MM.1S (cell line): ENCODE measurements at regions not wholly inside any gene's neighbourhood (a gene's known extent, or its start where the extent isn't known, plus 50 kb on each side); places are given as distances from the start of the nearest gene placed in this dataset.

Experiments
- DNase-seq: peaks from one replicate; pipeline ENCODE4 v3.0.0-alpha.2; 2015
- H2AFZ ChIP-seq: fragments of 300-600 bp; sonication (generic); 2 replicates; pipeline ENCODE4 v1.6.0; 2016; ENCODE audit warnings: antibody characterized with exemption, low read length
- H3F3A ChIP-seq: fragments of 300-600 bp; sonication (generic); 2 replicates; pipeline ENCODE4 v1.6.1; 2016; ENCODE audit warnings: mild to moderate bottlenecking, antibody characterized with exemption, low read length, moderate library complexity, mixed read lengths; ENCODE audit not compliant: insufficient read depth
- H3K27ac ChIP-seq: fragments of 300-600 bp; sonication (generic); 2 replicates; pipeline ENCODE4 v1.5.1; 2016; ENCODE audit warnings: mild to moderate bottlenecking, low read length
- H3K27me3 ChIP-seq: fragments of 300-600 bp; sonication (generic); replicated peaks from 2 replicates; pipeline ENCODE4 v1.6.0; 2016; ENCODE audit warnings: low read length; ENCODE audit not compliant: insufficient read depth
- H3K36me3 ChIP-seq: fragments of 300-600 bp; sonication (generic); replicated peaks from 2 replicates; pipeline ENCODE4 v1.6.1; 2016; ENCODE audit warnings: mild to moderate bottlenecking, low read length, mixed read lengths; ENCODE audit not compliant: insufficient read depth
- H3K4me1 ChIP-seq: fragments of 300-600 bp; sonication (generic); 2 replicates; pipeline ENCODE4 v1.6.1; 2016; ENCODE audit warnings: low read length, mixed read lengths
- H3K4me2 ChIP-seq: fragments of 300-600 bp; sonication (generic); 2 replicates; pipeline ENCODE4 v1.6.0; 2016; ENCODE audit warnings: low read depth, low read length
- H3K4me3 ChIP-seq: fragments of 300-600 bp; sonication (generic); 2 replicates; pipeline ENCODE4 v1.5.1; 2016; ENCODE audit warnings: low read length, mixed read lengths
- H3K79me2 ChIP-seq: fragments of 300-600 bp; sonication (generic); 2 replicates; pipeline ENCODE4 v1.6.1; 2016; ENCODE audit warnings: mixed run types, low read length, mixed read lengths
- H3K9ac ChIP-seq: fragments of 300-600 bp; sonication (generic); 2 replicates; pipeline ENCODE4 v1.6.1; 2016; ENCODE audit warnings: low read length, mixed read lengths
- H3K9me2 ChIP-seq: fragments of 300-600 bp; sonication (generic); replicated peaks from 2 replicates; pipeline ENCODE4 v1.6.1; 2016; ENCODE audit warnings: mild to moderate bottlenecking, low read length, mixed read lengths; ENCODE audit not compliant: insufficient read depth
- H3K9me3 ChIP-seq: fragments of 300-600 bp; sonication (generic); replicated peaks from 2 replicates; pipeline ENCODE4 v1.6.1; 2016; ENCODE audit warnings: mild to moderate bottlenecking, low read length, mixed read lengths; ENCODE audit not compliant: insufficient read depth
- H4K20me1 ChIP-seq: fragments of 300-600 bp; sonication (generic); 2 replicates; pipeline ENCODE4 v1.6.1; 2016; ENCODE audit warnings: mild to moderate bottlenecking, low read length, moderate library complexity, mixed read lengths; ENCODE audit not compliant: insufficient read depth
- CTCF ChIP-seq: fragments of 300-600 bp; sonication (generic); IDR thresholded peaks from 2 replicates; pipeline ENCODE4 v1.5.1; 2016; ENCODE audit warnings: antibody characterized with exemption, low read length, mixed read lengths
- EZH2 ChIP-seq: fragments of 300-600 bp; sonication (generic); optimal IDR thresholded peaks from 2 replicates; pipeline ENCODE3; 2017; ENCODE audit warnings: low read depth, mild to moderate bottlenecking, antibody characterized with exemption, low read length, mixed read lengths
- EZH2phosphoT487 ChIP-seq: fragments of 300-600 bp; sonication (generic); IDR thresholded peaks from 2 replicates; pipeline ENCODE4 v1.6.1; 2018; ENCODE audit warnings: antibody characterized with exemption, low read length

- Histone ChIP-seq H3K4me2 (no peak overlapping the region), H3K4me3 (no peak overlapping the region), H3K9me2 (no peaks in the 10 kb centered on the region), H3K9ac (no peak overlapping the region), H3K9me3 (no peaks in the 10 kb centered on the region), H3F3A (no peaks in the 10 kb centered on the region), H3K4me1 (no peaks in the 10 kb centered on the region), H3K36me3 (no peaks in the 10 kb centered on the region), H3K27me3 (peaks cover 89% of the 10 kb centered on the region), H4K20me1 (no peaks in the 10 kb centered on the region), H3K27ac (no peak overlapping the region), H2AFZ (no peak overlapping the region), H3K79me2 (no peaks in the 10 kb centered on the region)
- no peak for TF ChIP-seq CTCF
- TF ChIP-seq EZH2phosphoT487: no peak
- no peak for TF ChIP-seq EZH2
- DNase-seq: no peak
Observed at GRCh38 chr11:69923196-69923595, 104.0 kb upstream of the FGF3 start.

GRCh38 chr11:69923641-69924307 is 104.6 kb upstream of the FGF3 start:
- Histone ChIP-seq H2AFZ (no peak overlapping the region), H3F3A (no peaks in the 10 kb centered on the region), H3K9ac (no peak overlapping the region), H3K9me2 (no peaks in the 10 kb centered on the region), H3K4me2 (no peak overlapping the region), H3K36me3 (no peaks in the 10 kb centered on the region), H3K4me3 (no peak overlapping the region), H3K79me2 (no peaks in the 10 kb centered on the region), H3K4me1 (no peaks in the 10 kb centered on the region), H4K20me1 (no peaks in the 10 kb centered on the region), H3K27ac (no peak overlapping the region), H3K27me3 (peaks cover 89% of the 10 kb centered on the region), H3K9me3 (no peaks in the 10 kb centered on the region)
- no peak for DNase-seq
- no peak for TF ChIP-seq CTCF
- TF ChIP-seq EZH2: no peak
- no peak for TF ChIP-seq EZH2phosphoT487

GRCh38 chr11:69924308-69925161 is 105.3 kb upstream of the FGF3 start:
- Histone ChIP-seq H4K20me1 (no peaks in the 10 kb centered on the region), H3K9ac (no peak overlapping the region), H3K27ac (no peak overlapping the region), H3K4me1 (no peaks in the 10 kb centered on the region), H3F3A (no peaks in the 10 kb centered on the region), H3K4me2 (no peak overlapping the region), H3K4me3 (no peak overlapping the region), H3K79me2 (no peaks in the 10 kb centered on the region), H3K9me2 (no peaks in the 10 kb centered on the region), H3K36me3 (no peaks in the 10 kb centered on the region), H3K9me3 (no peaks in the 10 kb centered on the region), H3K27me3 (peaks cover 91% of the 10 kb centered on the region), H2AFZ (no peak overlapping the region)
- TF ChIP-seq EZH2phosphoT487: no peak
- TF ChIP-seq EZH2: no peak
- no peak for TF ChIP-seq CTCF
- no peak for DNase-seq
